ENCODE measurements at regions not wholly inside any gene's neighbourhood (a gene's known extent, or its start where the extent isn't known, plus 50 kb on each side); places are given as distances from the start of the nearest gene placed in this dataset.

- no peaks in the 10 kb centered on the region for H3K27me3 ChIP-seq
- no peak for TF ChIP-seq CTCF (IDR thresholded peaks at IDR 0.05; ENCODE audit: low read depth, low read length)
- DNase-seq (ENCODE audit: low read depth in 1 of 2, low spot score in 1 of 2) = peak in 1 of 2 donors; percentile 38
- no peak overlapping the region for H3K4me3 ChIP-seq
- no peaks in the 10 kb centered on the region for H3K4me1 ChIP-seq (ENCODE audit: low read depth)
- H3K27ac ChIP-seq = no peak overlapping the region
- no peaks in the 10 kb centered on the region for H3K9me3 ChIP-seq (ENCODE audit: low read depth)
- H3K36me3 ChIP-seq = no peaks in the 10 kb centered on the region
Measured at GRCh38 chr18:29496152-29496680, 1319.3 kb upstream of the CDH2 start.

- Histone ChIP-seq H3K4me1 (ENCODE audit: low read depth) (no peaks in the 10 kb centered on the region), H3K27me3 (no peaks in the 10 kb centered on the region), H3K9me3 (ENCODE audit: low read depth) (no peaks in the 10 kb centered on the region), H3K36me3 (no peaks in the 10 kb centered on the region), H3K27ac (no peak overlapping the region), H3K4me3 (no peak overlapping the region)
- TF ChIP-seq CTCF (IDR thresholded peaks at IDR 0.05; ENCODE audit: low read depth, low read length) = no peak
- no peak for DNase-seq (ENCODE audit: low read depth in 1 of 2, low spot score in 1 of 2)
Measured at GRCh38 chr18:29494371-29494770, 1317.4 kb upstream of the CDH2 start.

- Histone ChIP-seq H3K36me3 (no peaks in the 10 kb centered on the region), H3K9me3 (ENCODE audit: low read depth) (no peaks in the 10 kb centered on the region), H3K4me1 (ENCODE audit: low read depth) (no peaks in the 10 kb centered on the region), H3K27me3 (no peaks in the 10 kb centered on the region), H3K27ac (no peak overlapping the region), H3K4me3 (no peak overlapping the region)
- no peak for TF ChIP-seq CTCF (IDR thresholded peaks at IDR 0.05; ENCODE audit: low read depth, low read length)
- no peak for DNase-seq (ENCODE audit: low read depth in 1 of 2, low spot score in 1 of 2)
Measured at GRCh38 chr18:29491907-29492306, 1315.0 kb upstream of the CDH2 start.

- H3K9me3 ChIP-seq (ENCODE audit: low read depth) = no peaks in the 10 kb centered on the region
- peak in 1 of 2 donors; percentile 4 for DNase-seq (ENCODE audit: low read depth in 1 of 2, low spot score in 1 of 2)
- no peaks in the 10 kb centered on the region for H3K36me3 ChIP-seq
- H3K4me1 ChIP-seq (ENCODE audit: low read depth) = no peaks in the 10 kb centered on the region
- no peak overlapping the region for H3K27ac ChIP-seq
- TF ChIP-seq CTCF (IDR thresholded peaks at IDR 0.05; ENCODE audit: low read depth, low read length) = no peak
- no peaks in the 10 kb centered on the region for H3K27me3 ChIP-seq
- H3K4me3 ChIP-seq = no peak overlapping the region
Measured at GRCh38 chr18:29488617-29489016, 1311.7 kb upstream of the CDH2 start.

GRCh38 chr18:29465526-29465925 is 1288.6 kb upstream of the CDH2 start:
- no peak for TF ChIP-seq CTCF (IDR thresholded peaks at IDR 0.05; ENCODE audit: low read depth, low read length)

GRCh38 chr18:29459972-29460371 is 1283.0 kb upstream of the CDH2 start:
- Histone ChIP-seq H3K4me3 (no peak overlapping the region), H3K36me3 (no peaks in the 10 kb centered on the region), H3K9me3 (ENCODE audit: low read depth) (no peaks in the 10 kb centered on the region), H3K27me3 (no peaks in the 10 kb centered on the region), H3K27ac (no peak overlapping the region), H3K4me1 (ENCODE audit: low read depth) (no peaks in the 10 kb centered on the region)
- DNase-seq (ENCODE audit: low read depth in 1 of 2, low spot score in 1 of 2) = no peak
- no peak for TF ChIP-seq CTCF (IDR thresholded peaks at IDR 0.05; ENCODE audit: low read depth, low read length)

More at GRCh38 chr18:29465526-29465925, 1288.6 kb upstream of the CDH2 start:
- DNase-seq (ENCODE audit: low read depth in 1 of 2, low spot score in 1 of 2) = no peak
- no peaks in the 10 kb centered on the region for H3K9me3 ChIP-seq (ENCODE audit: low read depth)
- H3K4me3 ChIP-seq = no peak overlapping the region
- no peaks in the 10 kb centered on the region for H3K4me1 ChIP-seq (ENCODE audit: low read depth)
- H3K27me3 ChIP-seq = no peaks in the 10 kb centered on the region
- no peaks in the 10 kb centered on the region for H3K36me3 ChIP-seq
- no peak overlapping the region for H3K27ac ChIP-seq
